Testis (tissue), 2 donors: ENCODE measurements at regions not wholly inside any gene's neighbourhood (a gene's known extent, or its start where the extent isn't known, plus 50 kb on each side); places are given as distances from the start of the nearest gene placed in this dataset.

Experiments
- DNase-seq: peaks from one replicate; pipeline ENCODE4 v3.0.0-alpha.2; 2019
- H3K27ac ChIP-seq, 2 donors: fragments of 200-600 bp; sonication (generic); one replicate each; pipeline ENCODE4 v1.5.1; 2019
- H3K27me3 ChIP-seq: fragments of 200-600 bp; sonication (generic); one replicate; pipeline ENCODE4 v1.5.1; 2019
- H3K36me3 ChIP-seq: fragments of 200-600 bp; sonication (generic); one replicate; pipeline ENCODE4 v1.5.1; 2017; ENCODE audit warnings: low read depth; ENCODE audit errors: missing control alignments
- H3K4me1 ChIP-seq: fragments of 200-600 bp; sonication (generic); one replicate; pipeline ENCODE4 v1.5.1; 2019
- H3K4me3 ChIP-seq, 2 donors: fragments of 200-600 bp; sonication (generic); one replicate each; pipeline ENCODE4 v1.5.1; 2017 to 2019
- H3K9me3 ChIP-seq: fragments of 200-600 bp; sonication (generic); one replicate; pipeline ENCODE4 v1.5.1; 2017
- POLR2A ChIP-seq: fragments of 450-650 bp; IDR thresholded peaks from one replicate; pipeline ENCODE4 v1.6.1; 2017; ENCODE audit warnings: antibody characterized with exemption, mild to moderate bottlenecking, moderate library complexity
- WGBS, 2 donors: methylation state at CpG; one replicate each; pipeline ENCODE4 v1.1.5; 2018; 5-methylcytosine and 5-hydroxymethylcytosine counted together
- intact Hi-C: fragments of 100-400 bp; cut with DNase I; formaldehyde crosslinking; loops from one replicate; pipeline ENCODE4 v1.15.1; 2023; ENCODE audit warnings: low total_unique reads
- TF ChIP-seq, protein P1 (sequence below), 3 experiments: fragments of 450-650 bp in 2 of 3; fragments of 200-600 bp in 1 of 3; sonication (generic) in 1 of 3; IDR thresholded peaks; one replicate each; pipeline ENCODE4 v1.5.1; 2016 to 2019; ENCODE audit warnings: antibody characterized with exemption in 3 of 3, mild to moderate bottlenecking in 2 of 3, moderate library complexity in 1 of 3

DNA sequence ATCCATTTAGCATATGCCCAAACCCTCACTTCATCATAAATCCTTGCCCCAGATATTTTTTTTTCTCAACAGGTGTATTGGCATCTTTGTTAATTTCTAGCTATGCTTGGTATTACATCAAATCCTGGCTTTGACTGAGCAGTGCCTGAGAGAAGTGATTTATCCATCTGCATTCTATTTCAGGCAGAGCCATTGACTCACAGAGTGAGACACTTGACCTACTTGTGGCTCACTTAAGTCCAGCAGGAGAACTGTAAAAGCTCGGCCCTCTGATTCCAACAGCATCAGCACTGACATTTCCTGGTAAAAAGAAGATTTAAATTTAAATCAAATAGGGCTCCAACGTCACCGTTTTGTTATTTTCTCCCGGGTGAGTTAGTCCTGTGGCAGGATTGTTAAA lies 93.4 kb downstream of the PLK2 start:
- Histone ChIP-seq H3K9me3 (no peaks in the 10 kb centered on the region), H3K4me3 (no peak overlapping the region), H3K27me3 (no peaks in the 10 kb centered on the region), H3K27ac (no peak overlapping the region), H3K36me3 (no peaks in the 10 kb centered on the region), H3K4me1 (no peaks in the 10 kb centered on the region)
- TF ChIP-seq, protein P1, sequence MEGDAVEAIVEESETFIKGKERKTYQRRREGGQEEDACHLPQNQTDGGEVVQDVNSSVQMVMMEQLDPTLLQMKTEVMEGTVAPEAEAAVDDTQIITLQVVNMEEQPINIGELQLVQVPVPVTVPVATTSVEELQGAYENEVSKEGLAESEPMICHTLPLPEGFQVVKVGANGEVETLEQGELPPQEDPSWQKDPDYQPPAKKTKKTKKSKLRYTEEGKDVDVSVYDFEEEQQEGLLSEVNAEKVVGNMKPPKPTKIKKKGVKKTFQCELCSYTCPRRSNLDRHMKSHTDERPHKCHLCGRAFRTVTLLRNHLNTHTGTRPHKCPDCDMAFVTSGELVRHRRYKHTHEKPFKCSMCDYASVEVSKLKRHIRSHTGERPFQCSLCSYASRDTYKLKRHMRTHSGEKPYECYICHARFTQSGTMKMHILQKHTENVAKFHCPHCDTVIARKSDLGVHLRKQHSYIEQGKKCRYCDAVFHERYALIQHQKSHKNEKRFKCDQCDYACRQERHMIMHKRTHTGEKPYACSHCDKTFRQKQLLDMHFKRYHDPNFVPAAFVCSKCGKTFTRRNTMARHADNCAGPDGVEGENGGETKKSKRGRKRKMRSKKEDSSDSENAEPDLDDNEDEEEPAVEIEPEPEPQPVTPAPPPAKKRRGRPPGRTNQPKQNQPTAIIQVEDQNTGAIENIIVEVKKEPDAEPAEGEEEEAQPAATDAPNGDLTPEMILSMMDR (IDR thresholded peaks at IDR 0.05): no peak
- TF ChIP-seq POLR2A: no peak
- 74 to 87% methylated on average over 4 of the region's 4 CpGs for WGBS, 2 donors
- intact Hi-C loops: no loop called here
- DNase-seq: no peak

DNA sequence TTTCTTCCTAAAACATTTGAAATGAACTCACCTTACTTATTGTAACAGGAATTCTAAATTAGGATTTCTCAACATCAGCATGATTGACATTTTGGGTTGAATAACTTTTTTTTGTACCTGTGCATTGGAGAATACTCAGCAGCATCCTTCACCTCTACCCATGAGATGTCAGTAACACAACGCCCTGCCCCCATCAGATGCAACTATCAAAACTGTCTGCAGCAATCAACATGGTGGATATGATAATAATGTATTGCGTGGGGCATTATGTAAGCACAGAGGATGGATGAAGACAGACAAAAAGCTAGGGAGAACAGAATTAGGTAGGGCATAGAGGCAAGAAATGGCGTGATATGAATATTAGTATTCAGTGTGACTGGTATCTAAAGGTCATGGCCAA lies 94.1 kb downstream of the PLK2 start:
- no peak for DNase-seq
- no peaks in the 10 kb centered on the region for H3K36me3 ChIP-seq
- no peaks in the 10 kb centered on the region for H3K9me3 ChIP-seq
- TF ChIP-seq, protein P1 (IDR thresholded peaks at IDR 0.05): no peak
- no peak for TF ChIP-seq POLR2A
- H3K4me3 ChIP-seq: no peak overlapping the region
- intact Hi-C loops: no loop called here
- no peak overlapping the region for H3K27ac ChIP-seq
- no peaks in the 10 kb centered on the region for H3K27me3 ChIP-seq
- WGBS, 2 donors: 58 to 76% methylated on average over 3 of the region's 3 CpGs
- no peaks in the 10 kb centered on the region for H3K4me1 ChIP-seq

DNA sequence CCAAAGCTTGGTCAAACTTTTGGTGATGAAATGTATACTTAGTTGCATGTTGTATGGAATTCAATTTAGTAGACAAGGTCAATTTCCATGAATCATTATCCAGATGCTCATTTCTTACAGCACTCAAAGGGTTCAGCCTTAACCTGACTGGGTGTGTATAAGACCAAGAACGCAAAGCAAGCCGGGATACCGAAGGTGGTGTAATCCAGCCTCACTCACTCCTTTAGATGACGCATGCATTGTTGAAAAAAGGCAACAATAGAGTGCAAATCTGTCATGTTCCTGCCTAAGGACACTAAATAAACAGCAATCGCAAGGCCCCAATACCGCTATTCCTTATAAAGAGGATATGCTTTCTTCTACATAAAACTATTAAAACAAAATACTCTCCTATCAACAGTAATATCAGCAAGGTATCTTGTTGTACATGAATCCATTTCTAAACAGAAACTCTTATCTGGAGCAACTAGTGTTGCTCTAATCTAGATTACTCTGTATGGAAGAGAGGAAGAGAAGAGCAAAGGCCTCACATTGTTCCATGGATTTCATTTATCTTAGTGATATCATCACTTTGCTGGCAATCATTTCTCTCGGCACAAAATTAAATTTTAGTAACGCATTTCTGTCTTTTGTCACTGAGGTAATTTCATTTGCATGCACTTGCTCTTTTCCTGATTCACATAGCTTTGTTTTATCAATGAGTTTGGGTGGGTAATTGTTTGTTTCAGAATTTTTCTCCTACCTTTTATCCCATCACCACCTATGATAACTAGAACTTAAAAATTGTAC lies 96.2 kb downstream of the PLK2 start:
- TF ChIP-seq POLR2A: no peak
- TF ChIP-seq, protein P1 (IDR thresholded peaks at IDR 0.05): no peak
- no peak overlapping the region for H3K27ac ChIP-seq
- no peak for DNase-seq
- no peaks in the 10 kb centered on the region for H3K36me3 ChIP-seq
- H3K27me3 ChIP-seq: no peaks in the 10 kb centered on the region
- H3K9me3 ChIP-seq: no peaks in the 10 kb centered on the region
- H3K4me1 ChIP-seq: no peaks in the 10 kb centered on the region
- intact Hi-C loops: no loop called here
- 94 to 95% methylated on average over 8 of the region's 8 CpGs for WGBS, 2 donors
- no peak overlapping the region for H3K4me3 ChIP-seq

DNA sequence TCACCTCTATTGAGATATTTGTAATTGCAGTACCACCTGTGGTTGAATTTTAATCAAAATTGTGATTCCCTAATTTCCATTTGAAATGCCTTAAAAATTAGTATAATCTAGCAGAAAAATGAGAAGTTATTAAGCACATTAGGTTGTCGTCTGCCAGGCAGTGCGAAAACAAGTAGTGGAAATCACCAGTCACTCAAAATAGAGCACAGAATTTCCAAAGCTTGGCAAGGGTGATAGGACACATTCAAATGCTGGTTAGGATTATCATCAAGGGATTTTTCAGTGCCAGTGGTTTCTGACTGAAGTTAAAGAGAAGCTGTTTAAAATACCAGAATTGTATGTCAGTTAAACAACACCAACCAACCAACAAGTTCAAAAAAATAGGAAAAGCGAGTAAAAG lies 97.8 kb downstream of the PLK2 start:
- no peaks in the 10 kb centered on the region for H3K36me3 ChIP-seq
- H3K4me1 ChIP-seq: no peaks in the 10 kb centered on the region
- WGBS, 2 donors: 88 to 89% methylated on average over 3 of the region's 3 CpGs
- H3K27me3 ChIP-seq: no peaks in the 10 kb centered on the region
- no peak for DNase-seq
- no peak overlapping the region for H3K27ac ChIP-seq
- intact Hi-C loops: no loop called here
- TF ChIP-seq, protein P1 (IDR thresholded peaks at IDR 0.05): no peak
- no peak for TF ChIP-seq POLR2A
- no peak overlapping the region for H3K4me3 ChIP-seq
- no peaks in the 10 kb centered on the region for H3K9me3 ChIP-seq

DNA sequence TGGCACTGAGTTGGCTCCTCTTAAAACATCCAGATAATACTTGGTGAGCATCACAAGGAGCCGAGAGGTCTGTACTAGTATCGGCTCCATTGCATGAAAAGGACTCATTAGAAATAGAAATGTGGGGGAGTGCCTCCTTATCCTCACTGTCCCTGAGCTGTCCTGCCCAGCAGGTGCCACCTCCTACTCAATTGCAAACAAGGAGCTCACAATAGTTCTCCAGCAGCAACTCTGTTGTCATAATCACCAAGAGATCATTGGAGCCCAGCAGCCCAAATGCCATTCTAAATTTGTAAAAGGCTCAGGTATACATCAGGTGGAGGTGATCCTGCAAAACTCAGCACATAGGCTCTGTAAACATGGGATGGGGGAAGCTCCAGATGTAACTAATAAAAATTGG lies 99.1 kb downstream of the PLK2 start:
- Histone ChIP-seq H3K4me1 (no peaks in the 10 kb centered on the region), H3K27me3 (no peaks in the 10 kb centered on the region), H3K4me3 (no peak overlapping the region), H3K36me3 (no peaks in the 10 kb centered on the region), H3K27ac (no peak overlapping the region), H3K9me3 (no peaks in the 10 kb centered on the region)
- 55 to 61% methylated on average over 2 of the region's 2 CpGs for WGBS, 2 donors
- intact Hi-C loops: no loop called here
- DNase-seq: no peak
- TF ChIP-seq, protein P1 (IDR thresholded peaks at IDR 0.05): no peak
- TF ChIP-seq POLR2A: no peak
